ENCODE measurements at regions not wholly inside any gene's neighbourhood (a gene's known extent, or its start where the extent isn't known, plus 50 kb on each side); places are given as distances from the start of the nearest gene placed in this dataset.

DNA sequence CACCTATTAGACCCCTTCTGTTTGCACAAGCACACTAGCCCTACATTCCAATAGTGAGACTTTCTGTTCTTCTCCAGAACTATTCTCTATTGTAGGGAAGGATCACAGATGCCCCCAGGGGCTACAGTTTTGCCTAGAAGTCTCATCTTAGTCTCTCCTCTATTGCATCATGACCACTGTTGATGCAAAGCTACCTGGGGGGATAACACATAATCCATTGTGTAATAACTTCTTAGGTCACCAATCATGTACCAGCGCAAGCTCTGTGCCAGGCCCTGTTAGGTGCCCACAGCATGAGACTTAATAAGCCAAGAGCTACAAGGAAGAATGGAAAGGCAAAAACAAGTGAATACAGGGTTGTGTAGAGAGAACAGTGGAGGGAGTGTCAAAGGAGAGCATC is 98.1 kb upstream of the TNFAIP3 start:
- TF ChIP-seq, protein P1, sequence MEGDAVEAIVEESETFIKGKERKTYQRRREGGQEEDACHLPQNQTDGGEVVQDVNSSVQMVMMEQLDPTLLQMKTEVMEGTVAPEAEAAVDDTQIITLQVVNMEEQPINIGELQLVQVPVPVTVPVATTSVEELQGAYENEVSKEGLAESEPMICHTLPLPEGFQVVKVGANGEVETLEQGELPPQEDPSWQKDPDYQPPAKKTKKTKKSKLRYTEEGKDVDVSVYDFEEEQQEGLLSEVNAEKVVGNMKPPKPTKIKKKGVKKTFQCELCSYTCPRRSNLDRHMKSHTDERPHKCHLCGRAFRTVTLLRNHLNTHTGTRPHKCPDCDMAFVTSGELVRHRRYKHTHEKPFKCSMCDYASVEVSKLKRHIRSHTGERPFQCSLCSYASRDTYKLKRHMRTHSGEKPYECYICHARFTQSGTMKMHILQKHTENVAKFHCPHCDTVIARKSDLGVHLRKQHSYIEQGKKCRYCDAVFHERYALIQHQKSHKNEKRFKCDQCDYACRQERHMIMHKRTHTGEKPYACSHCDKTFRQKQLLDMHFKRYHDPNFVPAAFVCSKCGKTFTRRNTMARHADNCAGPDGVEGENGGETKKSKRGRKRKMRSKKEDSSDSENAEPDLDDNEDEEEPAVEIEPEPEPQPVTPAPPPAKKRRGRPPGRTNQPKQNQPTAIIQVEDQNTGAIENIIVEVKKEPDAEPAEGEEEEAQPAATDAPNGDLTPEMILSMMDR (IDR thresholded peaks at IDR 0.05; ENCODE audit: low read length) = no peak
- no peak for TF ChIP-seq EZH2 (IDR thresholded peaks at IDR 0.05; ENCODE audit: borderline replicate concordance, low read length)

Data from OCI-LY1 (cell line).